NOMO-1 (cell line): ENCODE measurements at regions not wholly inside any gene's neighbourhood (a gene's known extent, or its start where the extent isn't known, plus 50 kb on each side); places are given as distances from the start of the nearest gene placed in this dataset.

ENCODE experiments used
- DNase-seq, 2 experiments: peaks; one replicate each; lab custom pipeline; 2025; ENCODE audit not compliant: unreplicated experiment in 2 of 2; lab: John Stamatoyannopoulos, UW

- no peak for DNase-seq
Observed at GRCh38 chr11:134830312-134830711, 418.3 kb upstream of the B3GAT1 start.

- DNase-seq: no peak
Observed at GRCh38 chr11:134823970-134824369, 411.9 kb upstream of the B3GAT1 start.

GRCh38 chr11:134822897-134823296 lies 410.9 kb upstream of the B3GAT1 start:
- no peak for DNase-seq

DNA sequence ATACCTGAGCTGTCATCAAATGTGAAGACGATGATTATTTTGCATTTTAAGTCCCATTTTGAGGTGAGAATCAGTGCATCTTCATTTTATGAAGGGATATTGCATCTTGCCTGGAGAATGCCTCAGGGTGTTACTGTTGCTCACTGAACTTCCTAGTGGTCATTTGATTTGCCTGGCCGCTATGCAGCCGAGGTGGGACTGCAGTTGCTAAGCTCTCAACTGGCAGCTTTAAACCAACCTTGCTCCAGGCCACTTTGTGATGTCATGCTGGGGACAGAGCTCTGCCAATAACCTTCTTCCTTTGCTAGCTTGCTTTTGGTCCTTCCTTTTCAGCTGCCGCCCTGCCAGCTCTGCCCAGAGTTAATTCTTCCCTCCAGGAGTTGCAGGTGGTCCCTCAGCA lies 409.4 kb upstream of the B3GAT1 start:
- no peak for DNase-seq

DNA sequence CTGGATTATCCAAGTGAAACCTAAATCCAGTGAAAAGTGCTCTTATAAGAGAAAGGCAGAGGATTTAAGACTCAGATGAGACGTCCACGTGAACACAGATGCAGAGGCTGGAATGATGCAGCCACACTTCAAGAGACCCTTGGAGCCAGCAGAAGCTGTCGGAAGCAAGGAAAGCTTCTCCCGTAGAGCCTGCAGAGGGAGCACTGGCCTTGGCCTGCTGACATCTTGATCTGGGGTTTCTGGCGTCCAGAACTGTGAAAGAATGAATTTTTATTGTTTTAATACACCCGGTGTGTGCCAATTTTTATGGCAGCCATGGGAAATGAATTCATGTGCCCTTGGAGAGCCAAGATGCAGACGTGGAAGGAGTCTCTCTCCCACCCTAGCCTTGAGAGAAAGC lies 407.0 kb upstream of the B3GAT1 start:
- no peak for DNase-seq

DNA sequence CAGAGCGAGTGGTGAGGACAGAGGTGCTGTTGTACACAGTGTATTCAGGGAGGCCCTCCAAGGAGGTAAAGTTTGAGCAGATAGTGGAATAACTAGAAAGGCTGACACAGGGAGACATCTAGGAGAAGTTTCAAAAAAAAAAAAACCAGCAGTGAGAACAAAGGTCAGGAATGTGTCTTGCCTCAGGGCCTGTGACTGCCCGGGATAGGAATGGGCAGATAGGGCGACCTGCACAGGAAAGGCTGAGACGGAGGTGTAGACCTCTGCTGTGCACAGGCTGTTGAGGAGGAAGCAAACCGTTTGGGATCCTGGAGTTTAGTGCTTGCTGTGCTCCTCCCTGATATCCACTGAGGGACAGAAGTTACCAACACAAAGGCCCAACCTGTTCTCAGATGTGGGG lies 406.5 kb upstream of the B3GAT1 start:
- DNase-seq: no peak

DNA sequence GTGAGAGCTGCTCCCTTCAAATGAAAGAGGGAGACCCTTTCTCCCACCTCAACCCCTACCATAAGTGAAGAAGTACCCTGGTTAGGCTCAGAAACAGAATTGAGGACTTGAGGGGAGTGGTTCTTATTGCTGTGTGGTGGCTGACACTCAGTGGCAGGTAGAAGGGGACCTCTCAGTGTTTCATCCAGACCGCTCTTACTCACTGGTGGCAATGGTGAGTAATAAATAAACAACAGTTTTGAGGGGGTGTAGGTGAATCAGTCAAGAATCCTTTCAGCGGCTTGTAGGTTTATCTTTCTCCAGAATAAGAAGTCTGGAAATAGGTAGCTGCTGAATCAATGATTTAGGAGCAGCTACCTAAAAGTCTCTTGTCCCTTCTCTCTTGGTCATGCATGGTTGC lies 403.4 kb upstream of the B3GAT1 start:
- no peak for DNase-seq

DNA sequence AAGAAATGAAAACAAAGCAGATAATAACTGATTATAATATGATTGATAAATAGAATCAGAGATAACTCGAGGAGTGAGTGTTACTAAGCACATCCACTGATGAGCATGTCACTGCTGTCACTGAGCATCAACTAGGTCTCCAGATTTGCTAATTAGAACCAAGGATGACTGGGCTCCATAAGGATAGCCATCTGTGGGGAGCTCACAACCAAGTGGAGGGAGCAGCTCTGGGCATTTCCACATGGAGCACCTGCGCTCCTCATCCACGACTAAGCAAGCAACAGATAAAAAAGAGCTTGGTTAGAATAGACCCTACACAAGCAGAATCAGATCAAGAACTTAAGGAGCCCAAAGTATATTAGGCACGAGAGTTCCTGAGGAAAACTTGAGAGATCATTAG lies 396.0 kb upstream of the B3GAT1 start:
- no peak for DNase-seq

DNA sequence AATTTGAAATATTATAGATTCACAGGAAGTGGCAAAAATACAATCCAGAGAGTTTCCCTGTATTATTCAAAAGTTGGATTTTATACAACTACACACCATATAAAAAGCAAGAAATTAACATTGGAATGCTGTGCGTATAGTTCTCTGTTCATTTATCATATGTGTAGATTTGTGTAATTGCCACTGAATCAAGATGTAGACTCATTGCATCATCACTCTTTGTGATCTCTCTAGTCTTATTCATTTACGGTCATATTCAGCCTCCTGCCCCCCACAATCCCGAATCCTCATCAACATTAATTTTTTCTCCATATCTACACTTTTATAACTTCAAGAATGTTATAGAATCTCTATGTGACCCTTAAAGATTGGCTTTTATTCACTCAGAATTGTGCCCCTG lies 390.6 kb upstream of the B3GAT1 start:
- DNase-seq: no peak

DNA sequence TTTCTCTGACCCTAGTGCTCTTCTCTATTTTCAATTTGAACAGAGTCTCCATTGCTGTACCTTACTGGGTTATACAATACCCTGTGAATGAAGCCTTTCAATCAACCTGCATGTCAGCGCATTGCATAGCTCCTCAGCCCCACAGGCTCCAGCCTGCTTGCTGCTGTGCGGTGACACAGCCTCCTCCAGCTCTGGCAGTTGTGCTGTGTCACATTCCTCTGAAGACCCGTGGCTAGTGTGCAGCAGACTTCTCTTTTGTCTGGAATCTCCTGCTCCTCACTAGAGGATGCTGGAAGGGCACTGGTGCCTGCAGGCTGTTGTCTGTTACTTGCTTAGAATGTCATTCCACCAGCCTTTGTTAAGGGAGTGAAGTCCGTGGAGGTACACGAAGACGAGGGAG lies 390.1 kb upstream of the B3GAT1 start:
- no peak for DNase-seq

DNA sequence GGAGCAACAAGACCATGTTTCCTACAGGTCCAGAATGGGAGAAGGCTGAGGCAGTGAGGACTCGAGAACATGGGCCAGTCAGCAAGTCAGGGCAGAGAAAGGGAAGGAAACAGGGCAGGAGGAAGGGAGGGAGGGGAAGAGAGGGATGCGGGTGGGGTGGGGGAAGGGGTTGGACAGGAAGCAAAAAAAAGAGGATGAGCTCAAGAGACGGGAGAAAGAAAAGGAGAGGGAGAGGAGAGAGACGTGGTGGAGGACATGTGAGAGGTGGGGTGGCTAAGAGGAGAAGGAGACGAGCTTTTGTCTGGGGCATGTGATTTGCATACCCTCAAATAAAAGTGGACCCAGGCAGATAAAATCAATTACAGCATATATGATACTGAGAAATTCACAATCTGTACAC lies 389.5 kb upstream of the B3GAT1 start:
- no peak for DNase-seq

GRCh38 chr11:134800826-134801225 lies 388.8 kb upstream of the B3GAT1 start:
- DNase-seq: no peak

DNA sequence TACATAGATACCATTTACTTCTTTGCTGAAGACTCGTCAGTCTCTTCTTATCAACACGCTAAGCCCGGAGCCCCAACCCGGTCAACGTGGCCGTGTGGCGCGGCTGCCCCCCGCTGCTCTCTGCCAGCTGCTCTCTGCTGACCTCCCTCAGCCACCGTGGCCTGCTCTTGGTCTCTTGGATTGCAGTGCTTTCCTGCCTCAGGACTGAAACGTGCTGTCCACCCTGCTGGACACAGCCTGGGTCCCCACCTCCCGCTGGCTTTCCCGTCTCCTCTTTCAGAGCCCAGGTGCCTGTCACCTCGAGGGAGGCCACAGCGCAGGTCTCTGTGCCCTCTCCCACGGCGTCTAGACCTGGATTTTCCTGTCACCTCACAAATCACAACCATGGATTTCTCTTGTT lies 388.1 kb upstream of the B3GAT1 start:
- DNase-seq: no peak

- no peak for DNase-seq
Observed at GRCh38 chr11:134799386-134799785, 387.3 kb upstream of the B3GAT1 start.

GRCh38 chr11:134797411-134798089 lies 385.5 kb upstream of the B3GAT1 start:
- no peak for DNase-seq

DNA sequence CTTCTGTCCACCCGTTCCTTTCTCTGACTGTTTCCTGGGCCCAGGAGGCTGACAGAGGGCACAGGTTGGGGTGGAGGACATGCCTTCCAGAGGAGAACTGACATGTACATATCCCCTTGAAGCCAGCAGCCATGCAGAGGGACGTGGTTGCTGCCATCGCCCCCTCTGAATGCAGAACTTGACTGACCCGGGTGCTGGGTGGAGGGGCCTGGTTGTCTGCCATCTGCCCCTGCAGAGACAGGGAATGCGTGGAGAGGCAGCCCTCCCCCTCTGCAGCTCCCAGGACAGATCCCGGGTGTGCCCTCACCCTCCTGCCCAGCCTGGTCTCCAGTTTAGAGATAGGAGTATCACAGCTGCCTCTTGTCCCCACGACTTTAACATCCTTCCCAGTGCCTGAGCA lies 383.0 kb upstream of the B3GAT1 start:
- no peak for DNase-seq

- DNase-seq: no peak
Observed at GRCh38 chr11:134794192-134794591, 382.1 kb upstream of the B3GAT1 start.

GRCh38 chr11:134792677-134793076 lies 380.6 kb upstream of the B3GAT1 start:
- DNase-seq: no peak

DNA sequence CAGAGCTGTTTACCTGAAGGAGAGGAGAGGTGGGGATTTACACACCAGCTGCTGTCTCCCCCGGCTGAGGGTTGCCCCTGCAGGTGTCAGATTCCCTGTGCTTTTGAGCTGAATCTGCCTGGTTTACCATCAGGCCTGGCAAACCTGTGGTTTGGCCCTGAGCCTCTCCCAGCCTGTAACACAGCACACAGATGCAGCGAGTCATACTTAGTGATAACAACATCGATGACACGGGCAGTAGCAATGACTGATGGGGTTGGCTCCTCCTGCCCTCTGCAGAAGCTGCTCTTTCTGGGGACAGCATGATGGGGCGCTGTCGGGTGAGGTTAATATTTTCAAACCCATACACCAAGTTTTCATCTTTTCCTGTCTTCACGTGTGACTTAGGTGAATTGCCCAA lies 380.0 kb upstream of the B3GAT1 start:
- no peak for DNase-seq

GRCh38 chr11:134791102-134791501 lies 379.1 kb upstream of the B3GAT1 start:
- no peak for DNase-seq

GRCh38 chr11:134789104-134789503 lies 377.1 kb upstream of the B3GAT1 start:
- DNase-seq: no peak

- no peak for DNase-seq
Observed at GRCh38 chr11:134786636-134787035, 374.6 kb upstream of the B3GAT1 start.

DNA sequence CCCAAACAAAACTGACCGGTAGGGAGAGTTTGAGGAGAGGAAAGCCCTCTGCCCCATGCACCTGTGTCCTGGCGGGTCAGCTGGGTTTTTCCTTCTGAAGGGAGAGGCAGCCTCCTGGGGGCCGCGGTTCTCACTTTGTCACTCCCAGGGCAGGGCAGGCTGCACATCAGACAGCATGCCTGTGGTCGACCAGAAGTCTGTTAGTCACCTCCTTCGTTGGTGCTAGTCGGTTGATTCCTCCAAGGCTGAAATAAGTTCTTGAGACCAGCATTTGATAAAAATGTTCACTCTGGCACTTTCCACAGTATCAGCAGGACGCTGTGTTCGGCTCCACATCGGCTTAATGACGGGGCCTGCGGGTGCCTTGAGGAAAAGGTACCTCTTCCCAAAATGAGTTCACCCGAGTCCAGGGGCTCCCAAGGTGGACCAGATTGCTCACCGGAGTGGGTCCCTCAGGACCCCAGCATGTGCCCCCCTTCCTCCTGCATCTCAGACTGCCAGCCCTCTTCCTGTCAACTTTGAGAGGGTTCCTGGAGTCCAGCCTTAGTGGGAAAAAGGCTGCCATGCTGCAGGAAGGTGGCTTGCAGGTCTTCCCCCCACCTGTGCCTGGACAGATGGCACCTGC lies 373.7 kb upstream of the B3GAT1 start:
- no peak for DNase-seq
